ENCODE measurements at regions not wholly inside any gene's neighbourhood (a gene's known extent, or its start where the extent isn't known, plus 50 kb on each side); places are given as distances from the start of the nearest gene placed in this dataset.

DNA sequence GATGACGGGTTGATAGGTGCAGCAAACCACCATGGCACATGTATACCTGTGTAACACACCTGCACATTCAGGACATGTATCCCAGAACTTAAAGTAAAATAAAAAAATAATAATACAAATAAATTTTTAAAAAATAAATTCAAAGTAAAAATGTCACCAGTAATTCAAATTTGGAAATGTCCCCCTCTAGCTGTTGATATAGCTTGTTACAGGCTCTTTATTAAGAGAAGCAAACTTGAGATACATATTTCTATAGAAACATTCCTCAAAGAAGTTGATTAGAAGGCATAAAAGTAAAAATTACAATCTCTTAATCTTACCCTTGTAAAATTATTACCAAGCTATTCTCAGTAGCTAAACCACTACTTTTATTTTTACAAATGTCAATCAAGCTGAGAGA lies 1397.0 kb downstream of the FAM133A start (continued):
- TF ChIP-seq, protein P1, sequence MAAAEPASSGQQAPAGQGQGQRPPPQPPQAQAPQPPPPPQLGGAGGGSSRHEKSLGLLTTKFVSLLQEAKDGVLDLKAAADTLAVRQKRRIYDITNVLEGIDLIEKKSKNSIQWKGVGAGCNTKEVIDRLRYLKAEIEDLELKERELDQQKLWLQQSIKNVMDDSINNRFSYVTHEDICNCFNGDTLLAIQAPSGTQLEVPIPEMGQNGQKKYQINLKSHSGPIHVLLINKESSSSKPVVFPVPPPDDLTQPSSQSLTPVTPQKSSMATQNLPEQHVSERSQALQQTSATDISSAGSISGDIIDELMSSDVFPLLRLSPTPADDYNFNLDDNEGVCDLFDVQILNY (CRISPR knock-in tag; IDR thresholded peaks at IDR 0.05), result no peak
- TF ChIP-seq NR2C2 (CRISPR knock-in tag; IDR thresholded peaks at IDR 0.05) (no peak), GABPB1 (CRISPR knock-in tag; IDR thresholded peaks at IDR 0.05) (no peak), CBFB (CRISPR knock-in tag; IDR thresholded peaks at IDR 0.05; ENCODE audit: low read depth) (no peak), NFE2L1 (CRISPR knock-in tag; IDR thresholded peaks at IDR 0.05) (no peak), MXD4 (CRISPR knock-in tag; IDR thresholded peaks at IDR 0.05; ENCODE audit: borderline replicate concordance) (no peak), FOXK1 (CRISPR knock-in tag; IDR thresholded peaks at IDR 0.05) (no peak), TEAD1 (CRISPR knock-in tag; IDR thresholded peaks at IDR 0.05) (no peak), TCF7 (CRISPR knock-in tag; IDR thresholded peaks at IDR 0.05; ENCODE audit: low read depth) (no peak)
- TF ChIP-seq, protein P2, sequence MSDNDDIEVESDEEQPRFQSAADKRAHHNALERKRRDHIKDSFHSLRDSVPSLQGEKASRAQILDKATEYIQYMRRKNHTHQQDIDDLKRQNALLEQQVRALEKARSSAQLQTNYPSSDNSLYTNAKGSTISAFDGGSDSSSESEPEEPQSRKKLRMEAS (CRISPR knock-in tag; IDR thresholded peaks at IDR 0.05), result no peak
- TF ChIP-seq, protein P3, sequence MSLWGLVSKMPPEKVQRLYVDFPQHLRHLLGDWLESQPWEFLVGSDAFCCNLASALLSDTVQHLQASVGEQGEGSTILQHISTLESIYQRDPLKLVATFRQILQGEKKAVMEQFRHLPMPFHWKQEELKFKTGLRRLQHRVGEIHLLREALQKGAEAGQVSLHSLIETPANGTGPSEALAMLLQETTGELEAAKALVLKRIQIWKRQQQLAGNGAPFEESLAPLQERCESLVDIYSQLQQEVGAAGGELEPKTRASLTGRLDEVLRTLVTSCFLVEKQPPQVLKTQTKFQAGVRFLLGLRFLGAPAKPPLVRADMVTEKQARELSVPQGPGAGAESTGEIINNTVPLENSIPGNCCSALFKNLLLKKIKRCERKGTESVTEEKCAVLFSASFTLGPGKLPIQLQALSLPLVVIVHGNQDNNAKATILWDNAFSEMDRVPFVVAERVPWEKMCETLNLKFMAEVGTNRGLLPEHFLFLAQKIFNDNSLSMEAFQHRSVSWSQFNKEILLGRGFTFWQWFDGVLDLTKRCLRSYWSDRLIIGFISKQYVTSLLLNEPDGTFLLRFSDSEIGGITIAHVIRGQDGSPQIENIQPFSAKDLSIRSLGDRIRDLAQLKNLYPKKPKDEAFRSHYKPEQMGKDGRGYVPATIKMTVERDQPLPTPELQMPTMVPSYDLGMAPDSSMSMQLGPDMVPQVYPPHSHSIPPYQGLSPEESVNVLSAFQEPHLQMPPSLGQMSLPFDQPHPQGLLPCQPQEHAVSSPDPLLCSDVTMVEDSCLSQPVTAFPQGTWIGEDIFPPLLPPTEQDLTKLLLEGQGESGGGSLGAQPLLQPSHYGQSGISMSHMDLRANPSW (CRISPR knock-in tag; conservative IDR thresholded peaks at IDR 0.05; ENCODE audit: low read depth), result no peak
- TF ChIP-seq, protein P4, sequence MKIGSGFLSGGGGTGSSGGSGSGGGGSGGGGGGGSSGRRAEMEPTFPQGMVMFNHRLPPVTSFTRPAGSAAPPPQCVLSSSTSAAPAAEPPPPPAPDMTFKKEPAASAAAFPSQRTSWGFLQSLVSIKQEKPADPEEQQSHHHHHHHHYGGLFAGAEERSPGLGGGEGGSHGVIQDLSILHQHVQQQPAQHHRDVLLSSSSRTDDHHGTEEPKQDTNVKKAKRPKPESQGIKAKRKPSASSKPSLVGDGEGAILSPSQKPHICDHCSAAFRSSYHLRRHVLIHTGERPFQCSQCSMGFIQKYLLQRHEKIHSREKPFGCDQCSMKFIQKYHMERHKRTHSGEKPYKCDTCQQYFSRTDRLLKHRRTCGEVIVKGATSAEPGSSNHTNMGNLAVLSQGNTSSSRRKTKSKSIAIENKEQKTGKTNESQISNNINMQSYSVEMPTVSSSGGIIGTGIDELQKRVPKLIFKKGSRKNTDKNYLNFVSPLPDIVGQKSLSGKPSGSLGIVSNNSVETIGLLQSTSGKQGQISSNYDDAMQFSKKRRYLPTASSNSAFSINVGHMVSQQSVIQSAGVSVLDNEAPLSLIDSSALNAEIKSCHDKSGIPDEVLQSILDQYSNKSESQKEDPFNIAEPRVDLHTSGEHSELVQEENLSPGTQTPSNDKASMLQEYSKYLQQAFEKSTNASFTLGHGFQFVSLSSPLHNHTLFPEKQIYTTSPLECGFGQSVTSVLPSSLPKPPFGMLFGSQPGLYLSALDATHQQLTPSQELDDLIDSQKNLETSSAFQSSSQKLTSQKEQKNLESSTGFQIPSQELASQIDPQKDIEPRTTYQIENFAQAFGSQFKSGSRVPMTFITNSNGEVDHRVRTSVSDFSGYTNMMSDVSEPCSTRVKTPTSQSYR (CRISPR knock-in tag; IDR thresholded peaks at IDR 0.05), result no peak

DNA sequence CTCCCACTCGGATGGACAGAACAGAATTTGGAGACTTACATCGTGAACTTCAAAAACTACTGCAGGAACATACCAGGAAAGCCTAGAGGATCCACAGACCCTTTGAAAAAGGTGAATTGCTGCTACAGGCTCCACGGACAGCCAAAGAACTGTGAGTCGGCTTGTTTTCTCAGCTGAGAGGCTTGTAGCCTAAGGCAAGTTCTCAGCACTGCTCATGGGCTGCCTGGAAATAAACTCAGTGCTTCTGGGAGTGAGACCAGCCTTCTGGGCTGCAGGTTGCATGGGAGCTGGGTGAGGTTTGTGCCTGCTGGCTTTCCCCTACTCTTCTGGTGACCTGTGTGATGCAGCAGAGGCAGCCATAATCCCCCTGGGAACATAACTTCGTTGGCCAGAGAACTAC lies 1397.6 kb downstream of the FAM133A start:
- CTCF ChIA-PET, result no interaction called here
- peak; percentile 41; the same call in 1 of the 2 replicates for ATAC-seq
- no peak overlapping the region for H3K4me3 Mint-ChIP-seq
- peaks cover 4% of the 10 kb centered on the region; the same call in 1 of the 2 replicates for H3K36me3 Mint-ChIP-seq
- H3K9me3 Mint-ChIP-seq, result peaks cover 11% of the 10 kb centered on the region
- no peak for DNase-seq (ENCODE audit: low spot score)
- POLR2A ChIA-PET, result no interaction called here
- H3K4me1 Mint-ChIP-seq, result peaks cover 35% of the 10 kb centered on the region
- H3K27ac Mint-ChIP-seq, result no peak overlapping the region
- H3K27me3 Mint-ChIP-seq (ENCODE audit: low read depth), result no peaks in the 10 kb centered on the region
- TF ChIP-seq, protein P4 (CRISPR knock-in tag; IDR thresholded peaks at IDR 0.05), result no peak
- TF ChIP-seq, protein P5, sequence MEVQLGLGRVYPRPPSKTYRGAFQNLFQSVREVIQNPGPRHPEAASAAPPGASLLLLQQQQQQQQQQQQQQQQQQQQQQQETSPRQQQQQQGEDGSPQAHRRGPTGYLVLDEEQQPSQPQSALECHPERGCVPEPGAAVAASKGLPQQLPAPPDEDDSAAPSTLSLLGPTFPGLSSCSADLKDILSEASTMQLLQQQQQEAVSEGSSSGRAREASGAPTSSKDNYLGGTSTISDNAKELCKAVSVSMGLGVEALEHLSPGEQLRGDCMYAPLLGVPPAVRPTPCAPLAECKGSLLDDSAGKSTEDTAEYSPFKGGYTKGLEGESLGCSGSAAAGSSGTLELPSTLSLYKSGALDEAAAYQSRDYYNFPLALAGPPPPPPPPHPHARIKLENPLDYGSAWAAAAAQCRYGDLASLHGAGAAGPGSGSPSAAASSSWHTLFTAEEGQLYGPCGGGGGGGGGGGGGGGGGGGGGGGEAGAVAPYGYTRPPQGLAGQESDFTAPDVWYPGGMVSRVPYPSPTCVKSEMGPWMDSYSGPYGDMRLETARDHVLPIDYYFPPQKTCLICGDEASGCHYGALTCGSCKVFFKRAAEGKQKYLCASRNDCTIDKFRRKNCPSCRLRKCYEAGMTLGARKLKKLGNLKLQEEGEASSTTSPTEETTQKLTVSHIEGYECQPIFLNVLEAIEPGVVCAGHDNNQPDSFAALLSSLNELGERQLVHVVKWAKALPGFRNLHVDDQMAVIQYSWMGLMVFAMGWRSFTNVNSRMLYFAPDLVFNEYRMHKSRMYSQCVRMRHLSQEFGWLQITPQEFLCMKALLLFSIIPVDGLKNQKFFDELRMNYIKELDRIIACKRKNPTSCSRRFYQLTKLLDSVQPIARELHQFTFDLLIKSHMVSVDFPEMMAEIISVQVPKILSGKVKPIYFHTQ (CRISPR knock-in tag; IDR thresholded peaks at IDR 0.05), result no peak
- no peak for TF ChIP-seq KAT7 (CRISPR knock-in tag; IDR thresholded peaks at IDR 0.05; ENCODE audit: borderline replicate concordance)
- TF ChIP-seq CREB1 (CRISPR knock-in tag; IDR thresholded peaks at IDR 0.05), result no peak
- no peak for TF ChIP-seq MYBL2 (CRISPR knock-in tag; IDR thresholded peaks at IDR 0.05)
- no peak for TF ChIP-seq OVOL2 (CRISPR knock-in tag; IDR thresholded peaks at IDR 0.05; ENCODE audit: borderline replicate concordance)
- TF ChIP-seq, protein P6, sequence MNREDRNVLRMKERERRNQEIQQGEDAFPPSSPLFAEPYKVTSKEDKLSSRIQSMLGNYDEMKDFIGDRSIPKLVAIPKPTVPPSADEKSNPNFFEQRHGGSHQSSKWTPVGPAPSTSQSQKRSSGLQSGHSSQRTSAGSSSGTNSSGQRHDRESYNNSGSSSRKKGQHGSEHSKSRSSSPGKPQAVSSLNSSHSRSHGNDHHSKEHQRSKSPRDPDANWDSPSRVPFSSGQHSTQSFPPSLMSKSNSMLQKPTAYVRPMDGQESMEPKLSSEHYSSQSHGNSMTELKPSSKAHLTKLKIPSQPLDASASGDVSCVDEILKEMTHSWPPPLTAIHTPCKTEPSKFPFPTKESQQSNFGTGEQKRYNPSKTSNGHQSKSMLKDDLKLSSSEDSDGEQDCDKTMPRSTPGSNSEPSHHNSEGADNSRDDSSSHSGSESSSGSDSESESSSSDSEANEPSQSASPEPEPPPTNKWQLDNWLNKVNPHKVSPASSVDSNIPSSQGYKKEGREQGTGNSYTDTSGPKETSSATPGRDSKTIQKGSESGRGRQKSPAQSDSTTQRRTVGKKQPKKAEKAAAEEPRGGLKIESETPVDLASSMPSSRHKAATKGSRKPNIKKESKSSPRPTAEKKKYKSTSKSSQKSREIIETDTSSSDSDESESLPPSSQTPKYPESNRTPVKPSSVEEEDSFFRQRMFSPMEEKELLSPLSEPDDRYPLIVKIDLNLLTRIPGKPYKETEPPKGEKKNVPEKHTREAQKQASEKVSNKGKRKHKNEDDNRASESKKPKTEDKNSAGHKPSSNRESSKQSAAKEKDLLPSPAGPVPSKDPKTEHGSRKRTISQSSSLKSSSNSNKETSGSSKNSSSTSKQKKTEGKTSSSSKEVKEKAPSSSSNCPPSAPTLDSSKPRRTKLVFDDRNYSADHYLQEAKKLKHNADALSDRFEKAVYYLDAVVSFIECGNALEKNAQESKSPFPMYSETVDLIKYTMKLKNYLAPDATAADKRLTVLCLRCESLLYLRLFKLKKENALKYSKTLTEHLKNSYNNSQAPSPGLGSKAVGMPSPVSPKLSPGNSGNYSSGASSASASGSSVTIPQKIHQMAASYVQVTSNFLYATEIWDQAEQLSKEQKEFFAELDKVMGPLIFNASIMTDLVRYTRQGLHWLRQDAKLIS (CRISPR knock-in tag; IDR thresholded peaks at IDR 0.05; ENCODE audit: borderline replicate concordance), result no peak
- no peak for TF ChIP-seq NR3C1 (CRISPR knock-in tag; conservative IDR thresholded peaks at IDR 0.05; ENCODE audit: low read depth)
- TF ChIP-seq, protein P7, sequence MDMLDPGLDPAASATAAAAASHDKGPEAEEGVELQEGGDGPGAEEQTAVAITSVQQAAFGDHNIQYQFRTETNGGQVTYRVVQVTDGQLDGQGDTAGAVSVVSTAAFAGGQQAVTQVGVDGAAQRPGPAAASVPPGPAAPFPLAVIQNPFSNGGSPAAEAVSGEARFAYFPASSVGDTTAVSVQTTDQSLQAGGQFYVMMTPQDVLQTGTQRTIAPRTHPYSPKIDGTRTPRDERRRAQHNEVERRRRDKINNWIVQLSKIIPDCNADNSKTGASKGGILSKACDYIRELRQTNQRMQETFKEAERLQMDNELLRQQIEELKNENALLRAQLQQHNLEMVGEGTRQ (CRISPR knock-in tag; IDR thresholded peaks at IDR 0.05), result no peak
